ENCODE measurements at regions not wholly inside any gene's neighbourhood (a gene's known extent, or its start where the extent isn't known, plus 50 kb on each side); places are given as distances from the start of the nearest gene placed in this dataset.

DNA sequence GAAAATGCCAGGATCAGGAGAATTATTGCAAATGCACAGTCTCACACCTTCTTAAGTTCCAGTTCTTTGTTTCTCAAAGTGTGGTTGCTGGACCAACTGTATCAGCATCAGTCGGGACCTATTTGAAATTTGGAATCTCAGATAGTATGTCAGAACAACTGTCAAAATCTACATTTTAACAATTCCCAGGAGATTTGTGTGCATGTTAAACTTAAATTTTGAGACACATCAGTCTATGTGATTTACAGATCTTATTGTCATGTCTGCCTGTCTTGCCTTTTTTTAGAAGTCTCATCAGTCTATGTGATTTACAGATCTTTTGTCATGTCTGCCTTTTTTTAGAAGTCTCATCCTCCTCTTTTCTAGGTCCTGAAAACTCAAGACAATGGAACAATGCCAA is 243.6 kb upstream of the MEIS1 start:
- TF ChIP-seq ZNF335 (CRISPR knock-in tag; IDR thresholded peaks at IDR 0.05) (no peak), ZNF30 (CRISPR knock-in tag; IDR thresholded peaks at IDR 0.05) (no peak), ZNF274 (CRISPR knock-in tag; IDR thresholded peaks at IDR 0.05) (no peak), IKZF1 (IDR thresholded peaks at IDR 0.05) (no peak), SRY (CRISPR knock-in tag; IDR thresholded peaks at IDR 0.05) (no peak), RORA (CRISPR knock-in tag; IDR thresholded peaks at IDR 0.05) (no peak)
- TF ChIP-seq, protein P1, sequence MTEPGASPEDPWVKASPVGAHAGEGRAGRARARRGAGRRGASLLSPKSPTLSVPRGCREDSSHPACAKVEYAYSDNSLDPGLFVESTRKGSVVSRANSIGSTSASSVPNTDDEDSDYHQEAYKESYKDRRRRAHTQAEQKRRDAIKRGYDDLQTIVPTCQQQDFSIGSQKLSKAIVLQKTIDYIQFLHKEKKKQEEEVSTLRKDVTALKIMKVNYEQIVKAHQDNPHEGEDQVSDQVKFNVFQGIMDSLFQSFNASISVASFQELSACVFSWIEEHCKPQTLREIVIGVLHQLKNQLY (CRISPR knock-in tag; IDR thresholded peaks at IDR 0.05): no peak
